ENCODE measurements at regions not wholly inside any gene's neighbourhood (a gene's known extent, or its start where the extent isn't known, plus 50 kb on each side); places are given as distances from the start of the nearest gene placed in this dataset.

GRCh38 chr18:38698088-38698487, 1132.5 kb upstream of the CELF4 start:
- TF ChIP-seq POLR2A (IDR thresholded peaks at IDR 0.05) (no peak), POLR2AphosphoS5 (IDR thresholded peaks at IDR 0.05) (no peak), CTCF (IDR thresholded peaks at IDR 0.05) (no peak)
